Neutrophil (primary cell): ENCODE measurements at regions not wholly inside any gene's neighbourhood (a gene's known extent, or its start where the extent isn't known, plus 50 kb on each side); places are given as distances from the start of the nearest gene placed in this dataset.

ENCODE experiments used
- H3K27ac ChIP-seq: fragments of 200-600 bp; sonication (generic); 2 replicates; pipeline ENCODE4 v1.5.1; 2016; ENCODE audit warnings: mild to moderate bottlenecking, moderate library complexity
- H3K27me3 ChIP-seq: fragments of 200-600 bp; sonication (generic); 2 replicates; pipeline ENCODE4 v1.6.0; 2016; ENCODE audit warnings: mild to moderate bottlenecking
- H3K36me3 ChIP-seq: fragments of 200-600 bp; sonication (generic); 2 replicates; pipeline ENCODE4 v1.5.1; 2017
- H3K4me1 ChIP-seq, 2 experiments: fragments of 200-600 bp in 1 of 2; sonication (generic) in 1 of 2; 1 replicate in 1 of 2; 2 replicates in 1 of 2; pipeline versions ENCODE4 v1.5.1 to v1.6.1; 2013 to 2016; ENCODE audit warnings: low read depth in 1 of 2, low read length in 1 of 2, mild to moderate bottlenecking in 1 of 2, moderate library complexity in 1 of 2; ENCODE audit not compliant: control insufficient read depth in 1 of 2, insufficient read depth in 1 of 2
- H3K4me3 ChIP-seq, 2 experiments: fragments of 200-600 bp in 1 of 2; sonication (generic) in 1 of 2; 1 replicate in 1 of 2; 2 replicates in 1 of 2; pipeline ENCODE4 v1.5.1; 2013 to 2016; ENCODE audit warnings: low read depth in 1 of 2, low read length in 1 of 2, mild to moderate bottlenecking in 1 of 2, moderate library complexity in 1 of 2
- H3K9me3 ChIP-seq: fragments of 200-600 bp; sonication (generic); 2 replicates; pipeline ENCODE4 v1.5.1; 2016
- TF ChIP-seq, protein P1 (sequence below): fragments of 200-600 bp; sonication (generic); IDR thresholded peaks from 2 replicates; pipeline ENCODE4 v1.5.1; 2016; ENCODE audit warnings: antibody characterized with exemption

DNA sequence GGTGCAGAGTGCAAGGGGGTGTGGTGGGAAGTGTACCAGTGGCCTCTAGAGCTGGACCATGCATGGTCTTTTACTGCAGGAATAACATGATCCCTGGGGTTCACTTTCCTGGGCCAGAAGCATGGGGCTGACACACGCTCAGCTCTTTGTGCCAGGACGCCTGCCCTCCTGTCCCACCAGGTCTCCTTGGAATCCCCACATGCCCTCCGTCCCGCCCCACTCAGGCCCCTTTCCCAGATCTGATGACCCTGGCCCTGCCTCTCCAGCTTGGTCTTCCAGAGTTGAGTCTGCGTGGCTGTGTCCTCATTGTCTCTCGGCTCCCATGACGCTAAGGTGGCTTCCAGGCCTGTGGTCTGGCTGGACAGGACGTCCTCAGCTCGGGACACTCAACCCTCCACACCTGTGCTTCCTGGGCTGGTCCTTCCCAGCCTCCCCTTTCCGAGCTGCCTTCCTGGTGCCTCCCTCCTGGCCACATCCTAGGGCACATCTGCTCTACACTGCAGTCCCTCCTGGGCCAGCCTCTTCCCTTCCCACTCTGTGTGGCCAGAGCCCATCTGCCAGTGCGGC, 249.5 kb upstream of the SHH start:
- Histone ChIP-seq H3K4me1 (no peaks in the 10 kb centered on the region), H3K36me3 (no peaks in the 10 kb centered on the region), H3K27ac (no peak overlapping the region), H3K9me3 (no peaks in the 10 kb centered on the region), H3K27me3 (no peaks in the 10 kb centered on the region), H3K4me3 (no peak overlapping the region)
- TF ChIP-seq, protein P1, sequence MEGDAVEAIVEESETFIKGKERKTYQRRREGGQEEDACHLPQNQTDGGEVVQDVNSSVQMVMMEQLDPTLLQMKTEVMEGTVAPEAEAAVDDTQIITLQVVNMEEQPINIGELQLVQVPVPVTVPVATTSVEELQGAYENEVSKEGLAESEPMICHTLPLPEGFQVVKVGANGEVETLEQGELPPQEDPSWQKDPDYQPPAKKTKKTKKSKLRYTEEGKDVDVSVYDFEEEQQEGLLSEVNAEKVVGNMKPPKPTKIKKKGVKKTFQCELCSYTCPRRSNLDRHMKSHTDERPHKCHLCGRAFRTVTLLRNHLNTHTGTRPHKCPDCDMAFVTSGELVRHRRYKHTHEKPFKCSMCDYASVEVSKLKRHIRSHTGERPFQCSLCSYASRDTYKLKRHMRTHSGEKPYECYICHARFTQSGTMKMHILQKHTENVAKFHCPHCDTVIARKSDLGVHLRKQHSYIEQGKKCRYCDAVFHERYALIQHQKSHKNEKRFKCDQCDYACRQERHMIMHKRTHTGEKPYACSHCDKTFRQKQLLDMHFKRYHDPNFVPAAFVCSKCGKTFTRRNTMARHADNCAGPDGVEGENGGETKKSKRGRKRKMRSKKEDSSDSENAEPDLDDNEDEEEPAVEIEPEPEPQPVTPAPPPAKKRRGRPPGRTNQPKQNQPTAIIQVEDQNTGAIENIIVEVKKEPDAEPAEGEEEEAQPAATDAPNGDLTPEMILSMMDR: no peak

DNA sequence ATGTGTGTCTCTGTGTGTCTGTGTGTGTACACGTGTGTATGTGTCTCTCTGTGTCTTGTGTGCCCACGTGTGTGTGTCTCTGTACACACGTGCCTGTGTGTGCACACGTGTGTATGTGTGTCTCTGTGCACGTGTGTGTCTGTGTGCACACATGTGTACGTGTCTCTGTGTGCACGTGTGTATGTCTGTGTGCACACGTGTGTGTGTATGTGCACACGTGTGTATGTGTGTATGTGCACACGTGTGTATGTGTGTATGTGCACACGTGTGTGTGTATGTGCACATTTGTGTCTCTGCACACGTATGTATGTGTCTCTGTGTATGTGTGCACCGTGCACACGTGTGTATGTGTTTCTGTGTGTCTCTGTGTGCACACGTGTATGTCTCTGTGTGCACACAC, 248.7 kb upstream of the SHH start:
- H3K27ac ChIP-seq: no peak overlapping the region
- no peak overlapping the region for H3K4me3 ChIP-seq
- H3K36me3 ChIP-seq: no peaks in the 10 kb centered on the region
- H3K4me1 ChIP-seq: no peaks in the 10 kb centered on the region
- no peaks in the 10 kb centered on the region for H3K27me3 ChIP-seq
- H3K9me3 ChIP-seq: no peaks in the 10 kb centered on the region
- TF ChIP-seq, protein P1: no peak

DNA sequence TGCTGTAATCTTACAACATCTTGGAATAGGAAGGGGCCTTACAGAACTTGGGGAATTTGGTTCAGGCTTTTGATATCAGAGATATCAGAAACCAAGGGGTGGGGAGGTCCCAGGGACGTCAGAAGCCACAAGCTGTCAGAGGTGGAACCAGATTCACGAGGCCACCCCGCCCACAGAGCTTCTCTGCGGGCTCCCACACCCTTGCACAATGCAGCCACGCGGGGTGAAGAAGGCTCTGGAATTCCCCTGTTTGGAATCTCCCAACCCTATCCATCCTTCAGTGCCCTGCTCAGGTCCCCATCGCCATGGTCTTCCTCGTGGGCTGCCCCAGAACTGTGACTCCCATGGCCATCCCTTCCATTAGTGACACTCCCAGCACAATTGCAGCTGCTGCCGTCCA, 247.1 kb upstream of the SHH start:
- Histone ChIP-seq H3K9me3 (no peaks in the 10 kb centered on the region), H3K27ac (no peak overlapping the region), H3K4me3 (no peak overlapping the region), H3K27me3 (no peaks in the 10 kb centered on the region), H3K4me1 (no peaks in the 10 kb centered on the region), H3K36me3 (no peaks in the 10 kb centered on the region)
- TF ChIP-seq, protein P1: no peak

DNA sequence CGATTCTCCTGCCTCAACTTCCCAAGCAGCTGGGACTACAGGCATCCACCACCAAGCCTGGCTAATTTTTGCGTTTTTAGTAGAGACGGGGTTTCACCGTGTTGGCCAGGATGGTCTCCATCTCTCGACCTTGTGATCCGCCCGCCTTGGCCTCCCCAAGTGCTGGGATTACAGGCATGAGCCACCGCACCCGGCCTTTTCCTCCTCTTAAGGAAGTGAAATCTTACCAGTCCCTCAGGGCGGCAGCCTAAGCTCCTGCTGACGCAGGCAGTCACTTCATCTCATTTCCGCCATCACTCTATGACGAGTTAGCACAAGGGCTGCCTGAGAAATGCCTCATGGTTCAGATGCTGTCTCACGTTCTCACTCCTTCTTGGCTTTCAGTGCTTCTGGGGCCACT, 246.0 kb upstream of the SHH start:
- Histone ChIP-seq H3K27ac (no peak overlapping the region), H3K27me3 (no peaks in the 10 kb centered on the region), H3K4me3 (no peak overlapping the region), H3K36me3 (no peaks in the 10 kb centered on the region), H3K9me3 (no peaks in the 10 kb centered on the region), H3K4me1 (no peaks in the 10 kb centered on the region)
- TF ChIP-seq, protein P1: no peak

DNA sequence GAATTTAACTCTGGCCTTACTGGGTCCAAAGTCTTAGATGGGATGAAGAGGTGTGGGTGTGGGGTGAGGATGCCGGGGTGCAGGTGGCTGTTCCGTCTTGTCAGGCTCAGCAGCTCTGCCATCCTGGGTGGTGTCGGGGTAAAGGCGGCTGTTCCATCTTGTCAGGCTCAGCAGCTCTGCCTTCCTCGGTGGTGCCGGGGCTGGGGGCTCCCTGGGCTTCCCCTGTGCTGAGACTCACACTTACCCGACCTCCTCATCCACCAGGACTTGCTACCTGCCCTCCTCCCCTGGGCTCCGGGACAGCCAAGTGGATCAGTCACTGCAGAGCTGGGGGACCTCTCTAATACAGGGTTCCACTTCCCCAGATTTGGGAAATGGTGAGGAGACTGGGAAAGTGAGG, 244.3 kb upstream of the SHH start:
- no peaks in the 10 kb centered on the region for H3K9me3 ChIP-seq
- TF ChIP-seq, protein P1: no peak
- no peaks in the 10 kb centered on the region for H3K4me1 ChIP-seq
- H3K36me3 ChIP-seq: no peaks in the 10 kb centered on the region
- H3K27me3 ChIP-seq: no peaks in the 10 kb centered on the region
- no peak overlapping the region for H3K4me3 ChIP-seq
- H3K27ac ChIP-seq: no peak overlapping the region
